Fibroblast of villous mesenchyme (primary cell): ENCODE measurements at regions not wholly inside any gene's neighbourhood (a gene's known extent, or its start where the extent isn't known, plus 50 kb on each side); places are given as distances from the start of the nearest gene placed in this dataset.
A peak's percentile ranks its signal among the peaks of the same experiment; 100 is the strongest.

Experiments used
- DNase-seq: peaks from one replicate; pipeline ENCODE4 v3.0.0-alpha.2; 2010; ENCODE audit warnings: low read depth
- H3K4me3 ChIP-seq: 2 replicates; pipeline ENCODE4 v1.5.1; 2011; ENCODE audit warnings: low read depth, mild to moderate bottlenecking, low read length
- CTCF ChIP-seq: IDR thresholded peaks from 2 replicates; pipeline ENCODE4 v1.5.1; 2012; ENCODE audit warnings: low read depth, mild to moderate bottlenecking, low read length; ENCODE audit not compliant: insufficient read depth

- H3K4me3 ChIP-seq = no peak overlapping the region
- TF ChIP-seq CTCF = no peak
- DNase-seq = no peak
These were observed 132.7 kb upstream of the GMDS start for GRCh38 chr6:2378046-2378657.

GRCh38 chr6:2376429-2377355, 131.3 kb upstream of the GMDS start:
- TF ChIP-seq CTCF = no peak
- H3K4me3 ChIP-seq = no peak overlapping the region
- peak; percentile 71 for DNase-seq

- H3K4me3 ChIP-seq = no peak overlapping the region
- no peak for DNase-seq
- no peak for TF ChIP-seq CTCF
These were observed 130.0 kb upstream of the GMDS start for GRCh38 chr6:2375443-2375842.

- TF ChIP-seq CTCF = no peak
- no peak overlapping the region for H3K4me3 ChIP-seq
- DNase-seq = no peak
These were observed 124.2 kb upstream of the GMDS start for GRCh38 chr6:2369606-2370005.

- TF ChIP-seq CTCF = no peak
- no peak for DNase-seq
- no peak overlapping the region for H3K4me3 ChIP-seq
These were observed 117.8 kb upstream of the GMDS start for GRCh38 chr6:2363211-2363610.

- TF ChIP-seq CTCF = no peak
- DNase-seq = no peak
- H3K4me3 ChIP-seq = no peak overlapping the region
These were observed 115.8 kb upstream of the GMDS start for GRCh38 chr6:2361195-2361594.
